Heart left ventricle (tissue), 16 donors: ENCODE measurements at regions not wholly inside any gene's neighbourhood (a gene's known extent, or its start where the extent isn't known, plus 50 kb on each side); places are given as distances from the start of the nearest gene placed in this dataset.

ENCODE experiments used
- ATAC-seq, 4 donors: fragments of 200-7000 bp; cut with Tn5 transposase; one replicate each; pipeline ENCODE4 v1.9.1; 2020 to 2022; ENCODE audit warnings: moderate library complexity in 4 of 4, mild to moderate bottlenecking in 3 of 4, moderate number of reproducible peaks in 1 of 4
- DNase-seq, 5 donors: peaks; one replicate each; pipeline ENCODE4 v3.0.0-alpha.2; 2020
- H3K27ac ChIP-seq, 12 donors: fragments of 200-600 bp; sonication (generic) in 4 of 12; one replicate each; pipeline versions ENCODE4 v1.5.0 to v1.8.0; 2016 to 2022; ENCODE audit warnings: mild to moderate bottlenecking in 2 of 12
- H3K27me3 ChIP-seq, 9 donors: fragments of 200-600 bp; sonication (generic) in 2 of 9; one replicate each; pipeline versions ENCODE4 v1.5.1 to v1.8.0; 2016 to 2022; ENCODE audit warnings: mild to moderate bottlenecking in 3 of 9
- H3K36me3 ChIP-seq, 9 donors: fragments of 200-600 bp; sonication (generic) in 2 of 9; one replicate each; pipeline versions ENCODE4 v1.5.0 to v1.8.0; 2018 to 2022; ENCODE audit warnings: mild to moderate bottlenecking in 2 of 9
- H3K4me1 ChIP-seq, 12 donors: fragments of 200-600 bp; sonication (generic) in 4 of 12; one replicate each; pipeline versions ENCODE4 v1.5.0 to v1.8.0; 2016 to 2022; ENCODE audit warnings: mild to moderate bottlenecking in 3 of 12
- H3K4me3 ChIP-seq, 12 donors: fragments of 200-600 bp; sonication (generic) in 4 of 12; one replicate each; pipeline versions ENCODE4 v1.5.0 to v1.8.0; 2017 to 2022; ENCODE audit warnings: mild to moderate bottlenecking in 9 of 12, moderate library complexity in 4 of 12
- H3K9me3 ChIP-seq, 12 donors: fragments of 200-600 bp; sonication (generic) in 4 of 12; one replicate each; pipeline versions ENCODE4 v1.5.0 to v1.8.0; 2016 to 2022; ENCODE audit warnings: mild to moderate bottlenecking in 1 of 12
- POLR2A ChIP-seq, 2 donors: fragments of 450-650 bp; IDR thresholded peaks; one replicate each; pipeline ENCODE4 v1.6.1; 2017; ENCODE audit warnings: antibody characterized with exemption in 2 of 2, mild to moderate bottlenecking in 2 of 2, moderate library complexity in 2 of 2
- WGBS, 4 donors: extraction: QIAGEN DNeasy Blood & Tissue Kit in 2 of 4; methylation state at CpG; one replicate each; pipeline versions ENCODE4 v1.1.5 to v1.1.7; 2013 to 2018; 5-methylcytosine and 5-hydroxymethylcytosine counted together
- intact Hi-C, 10 donors: fragments of 100-400 bp; cut with DNase I; formaldehyde crosslinking; loops; one replicate each; pipeline versions ENCODE4 v1.11.1 to v1.14.2; 2022
- TF ChIP-seq, protein P1 (sequence below), 12 donors: fragments of 200-600 bp; sonication (generic) in 4 of 12; IDR thresholded peaks; one replicate each; pipeline versions ENCODE4 v1.5.0 to v1.8.0; 2018 to 2022; ENCODE audit warnings: antibody characterized with exemption in 12 of 12, mild to moderate bottlenecking in 5 of 12
- donor health status: ischemic (EF 13 %, LVEDD 7.1; RV severe dilation, severe dysfunction).
- donor health status: healthy with polysubstance abuse.
- donor health status: DM: no; HTN: yes; CAD: no.
- donor health status: DM: no; HTN: no; CAD: no.
- donor health status: ischemic (EF 25% LVEDD 6.9; RV normal size, moderate dysfunction).
- donor health status: ischemic (EF 25% LVEDD 5.7; RV mildly dilated, moderate dysfunction).
- donor health status: healthy.
- donor health status: DM: yes; HTN: yes; CAD: no.
- donor health status: ischemic (EF 35%, LVEDD 5.7; RV mildly dilated, moderate dysfunction).
- donor health status: nonischemic (EF 11% LVEDD 7.7; RV severe dilation, severe dysfunction).
- donor health status: DM: yes; HTN: yes; CAD: no.
- donor health status: PGD.
- donor health status: ischemic (EF 29% LVEDD 5.4; RV normal size, mild dysfunction).
- donor health status: nonischemic (EF 23%, LVEDD 6.1; RV moderate dilation, normal function).

DNA sequence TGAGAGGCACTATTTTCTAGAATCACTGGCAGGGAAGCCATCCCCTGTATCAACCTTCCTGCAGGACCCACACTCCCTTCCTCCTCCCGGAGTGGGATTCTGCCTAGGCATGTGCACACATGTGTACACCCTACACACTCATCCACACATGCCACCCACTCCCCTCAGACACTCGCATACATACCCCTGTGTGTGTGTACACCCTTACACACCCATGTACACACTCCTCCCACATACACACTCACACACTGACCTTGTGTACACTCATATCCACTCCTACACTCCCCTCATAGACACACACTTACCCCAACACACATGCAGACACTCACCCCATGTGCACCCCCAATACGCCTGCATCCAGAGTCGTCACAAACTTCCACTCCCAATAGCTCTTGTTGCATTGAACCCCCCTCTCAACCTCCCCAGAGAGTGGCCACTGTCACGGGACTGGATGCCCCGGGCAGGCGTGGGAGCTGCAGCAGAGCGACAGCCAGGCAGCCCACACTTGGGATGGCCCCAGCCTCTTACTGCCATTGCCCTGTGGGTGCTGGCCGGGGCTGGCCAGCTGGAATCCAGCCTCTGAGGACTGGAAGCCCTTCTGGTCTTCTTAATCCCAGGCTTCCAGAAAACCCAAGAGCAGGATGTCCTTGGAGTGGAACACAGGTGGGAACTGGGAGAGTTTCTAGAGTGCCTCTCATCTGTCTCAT is 251.0 kb downstream of the LOXHD1 start:
- DNase-seq (no peak), ATAC-seq (peak in 1 of 4 donors; percentile 10)
- no peaks in the 10 kb centered on the region for H3K9me3 ChIP-seq
- H3K4me3 ChIP-seq, result no peak overlapping the region
- intact Hi-C loops, result loop anchor here in 3 of 10 donors (5.0 kb wide), 2 partner anchors 69 to 74 kb away; a partner anchor contains a TSS
- H3K4me1 ChIP-seq, result peaks cover 0 to 59% (median 21%) of the 10 kb centered on the region in 12 donors
- H3K36me3 ChIP-seq, result no peaks in the 10 kb centered on the region
- H3K27me3 ChIP-seq, result no peaks in the 10 kb centered on the region
- TF ChIP-seq, protein P1, sequence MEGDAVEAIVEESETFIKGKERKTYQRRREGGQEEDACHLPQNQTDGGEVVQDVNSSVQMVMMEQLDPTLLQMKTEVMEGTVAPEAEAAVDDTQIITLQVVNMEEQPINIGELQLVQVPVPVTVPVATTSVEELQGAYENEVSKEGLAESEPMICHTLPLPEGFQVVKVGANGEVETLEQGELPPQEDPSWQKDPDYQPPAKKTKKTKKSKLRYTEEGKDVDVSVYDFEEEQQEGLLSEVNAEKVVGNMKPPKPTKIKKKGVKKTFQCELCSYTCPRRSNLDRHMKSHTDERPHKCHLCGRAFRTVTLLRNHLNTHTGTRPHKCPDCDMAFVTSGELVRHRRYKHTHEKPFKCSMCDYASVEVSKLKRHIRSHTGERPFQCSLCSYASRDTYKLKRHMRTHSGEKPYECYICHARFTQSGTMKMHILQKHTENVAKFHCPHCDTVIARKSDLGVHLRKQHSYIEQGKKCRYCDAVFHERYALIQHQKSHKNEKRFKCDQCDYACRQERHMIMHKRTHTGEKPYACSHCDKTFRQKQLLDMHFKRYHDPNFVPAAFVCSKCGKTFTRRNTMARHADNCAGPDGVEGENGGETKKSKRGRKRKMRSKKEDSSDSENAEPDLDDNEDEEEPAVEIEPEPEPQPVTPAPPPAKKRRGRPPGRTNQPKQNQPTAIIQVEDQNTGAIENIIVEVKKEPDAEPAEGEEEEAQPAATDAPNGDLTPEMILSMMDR (IDR thresholded peaks at IDR 0.05), result no peak
- TF ChIP-seq POLR2A (IDR thresholded peaks at IDR 0.05), result no peak
- peak overlapping the region in 7 of 12 donors; percentile 38 to 95 (median 81) for H3K27ac ChIP-seq
- WGBS, 4 donors, result 82 to 87% (median 82%) methylated on average over 4 to 9 of the region's 9 CpGs

DNA sequence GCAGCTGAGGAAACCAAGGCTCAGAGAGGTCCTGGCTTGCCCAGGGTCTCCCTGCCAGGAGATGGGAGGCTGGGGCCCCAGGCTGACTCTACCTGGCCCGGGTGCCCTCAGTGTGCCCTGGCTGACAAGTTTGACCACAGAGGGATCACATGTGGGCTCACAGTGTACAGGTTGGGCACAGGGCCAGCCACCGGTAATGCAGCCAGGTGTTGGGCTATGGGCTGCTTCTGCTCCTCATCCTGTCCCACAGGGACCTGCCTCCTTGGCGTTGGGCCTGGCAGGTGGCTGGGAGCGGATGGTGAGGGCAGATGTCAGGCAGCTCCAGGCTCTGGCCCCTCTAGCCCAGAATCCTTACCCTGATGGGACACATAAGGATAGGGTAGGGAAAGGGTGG is 250.5 kb downstream of the LOXHD1 start:
- no peaks in the 10 kb centered on the region for H3K36me3 ChIP-seq
- no peaks in the 10 kb centered on the region for H3K27me3 ChIP-seq
- TF ChIP-seq POLR2A (IDR thresholded peaks at IDR 0.05), result no peak
- TF ChIP-seq, protein P1 (IDR thresholded peaks at IDR 0.05), result no peak
- H3K4me3 ChIP-seq, result no peak overlapping the region
- H3K27ac ChIP-seq, result peak overlapping the region in 11 of 12 donors; percentile 38 to 95 (median 79)
- no peaks in the 10 kb centered on the region for H3K9me3 ChIP-seq
- H3K4me1 ChIP-seq, result peaks cover 0 to 64% (median 25%) of the 10 kb centered on the region in 12 donors
- DNase-seq (no peak), ATAC-seq (peak in 2 of 4 donors; percentile 5 to 9)
- WGBS, 4 donors, result 69 to 87% (median 75%) methylated on average over 2 to 4 of the region's 4 CpGs
- intact Hi-C loops, result loop anchor here in 3 of 10 donors (5.0 kb wide), 2 partner anchors 69 to 74 kb away; a partner anchor contains a TSS

DNA sequence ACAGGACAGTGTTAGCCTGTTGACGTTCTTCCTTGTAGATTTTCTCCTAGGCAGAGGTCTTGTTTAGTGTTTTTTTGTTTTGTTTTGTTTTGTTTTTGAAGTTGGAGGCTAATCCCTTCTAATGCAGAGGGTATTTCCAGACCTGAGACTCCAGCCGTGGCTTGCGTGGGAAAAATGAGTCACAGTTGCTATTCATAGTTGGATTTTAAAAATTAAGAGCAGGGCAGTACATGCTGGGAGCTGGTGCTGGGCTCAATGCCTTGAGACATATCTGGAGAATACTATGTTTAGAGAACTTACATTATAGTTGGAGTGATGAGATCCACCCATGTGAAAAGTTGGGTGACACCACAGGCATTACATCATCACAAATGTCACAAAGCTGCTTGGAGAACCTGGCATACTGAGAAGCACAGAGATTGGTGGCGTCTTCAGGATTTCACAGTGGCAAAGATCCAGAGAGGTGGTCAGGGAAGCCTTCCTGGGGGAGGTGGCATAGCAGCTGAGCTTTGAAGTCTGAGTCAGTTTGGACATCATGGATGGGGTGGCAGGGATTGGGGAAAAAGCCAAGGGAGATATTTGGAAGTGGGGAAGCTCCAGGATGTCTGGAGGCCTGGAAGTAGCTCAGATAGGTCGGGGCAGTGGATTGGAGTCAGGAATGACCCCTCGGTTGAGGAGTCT is 249.4 kb downstream of the LOXHD1 start:
- no peaks in the 10 kb centered on the region for H3K36me3 ChIP-seq
- peak overlapping the region; percentile 20 to 95 (median 72) for H3K27ac ChIP-seq
- DNase-seq, result peak in 4 of 5 donors; percentile 39 to 68 (median 63)
- H3K4me1 ChIP-seq, result peaks cover 0 to 73% (median 31%) of the 10 kb centered on the region in 12 donors
- H3K9me3 ChIP-seq, result no peaks in the 10 kb centered on the region
- H3K4me3 ChIP-seq, result no peak overlapping the region
- WGBS, 4 donors, result 44 to 57% (median 52%) methylated on average over 6 of the region's 6 CpGs
- TF ChIP-seq POLR2A (IDR thresholded peaks at IDR 0.05), result no peak
- TF ChIP-seq, protein P1 (IDR thresholded peaks at IDR 0.05), result no peak
- no peaks in the 10 kb centered on the region for H3K27me3 ChIP-seq
- peak; percentile 52 to 80 (median 72) for ATAC-seq
- intact Hi-C loops, result loop anchor here in 3 of 10 donors (5.0 kb wide), 2 partner anchors 70 to 75 kb away; a partner anchor contains a TSS
